H1 (cell line): ENCODE measurements at regions not wholly inside any gene's neighbourhood (a gene's known extent, or its start where the extent isn't known, plus 50 kb on each side); places are given as distances from the start of the nearest gene placed in this dataset.
A peak's percentile ranks its signal among the peaks of the same experiment; 100 is the strongest.

Experiments used
- CTCF ChIA-PET: fragments of 300-600 bp; sonication (Branson Sonifier 250); formaldehyde crosslinking; loops from one replicate; lab custom pipeline; 2021; ENCODE audit not compliant: partially characterized antibody; lab: Charles Lee
- POLR2A ChIA-PET: fragments of 300-600 bp; sonication (Branson Sonifier 250); formaldehyde crosslinking; loops from one replicate; lab custom pipeline; 2021; ENCODE audit warnings: inconsistent platforms; ENCODE audit not compliant: partially characterized antibody; lab: Charles Lee
- DNase-seq, 2 experiments: peaks; one replicate each; pipeline versions ENCODE4 v3.0.0 to v3.0.0-alpha.2; 2010 to 2022; ENCODE audit warnings: low spot score in 2 of 2, low read depth in 1 of 2, mixed read lengths in 1 of 2
- FAIRE-seq: peaks from 2 replicates; lab custom pipeline; 2011; peaks lifted over from hg19 to GRCh38; lab: Jason Lieb, UNC
- H2AFZ ChIP-seq: 2 replicates; pipeline ENCODE4 v1.8.1; 2012; ENCODE audit warnings: low read length, inconsistent platforms
- H2AK5ac ChIP-seq: 2 replicates; pipeline ENCODE4 v1.6.1; 2013; ENCODE audit warnings: low read depth, low read length
- H2BK120ac ChIP-seq: replicated peaks from 2 replicates; pipeline ENCODE3; 2013; ENCODE audit warnings: low read depth, low read length, inconsistent platforms
- H2BK12ac ChIP-seq: 2 replicates; pipeline ENCODE4 v1.6.1; 2013; ENCODE audit warnings: low read depth, low read length
- H2BK15ac ChIP-seq: 2 replicates; pipeline ENCODE4 v1.6.1; 2013; ENCODE audit warnings: low read length
- H2BK20ac ChIP-seq: 2 replicates; pipeline ENCODE4 v1.6.1; 2013; ENCODE audit warnings: low read length
- H2BK5ac ChIP-seq: 2 replicates; pipeline ENCODE4 v1.6.1; 2013; ENCODE audit warnings: low read depth, low read length
- H3K14ac ChIP-seq: 2 replicates; pipeline ENCODE4 v1.6.1; 2013; ENCODE audit warnings: inconsistent platforms; ENCODE audit not compliant: insufficient read length
- H3K18ac ChIP-seq: 2 replicates; pipeline ENCODE4 v1.6.1; 2013; ENCODE audit warnings: low read length; ENCODE audit errors: extremely low read depth
- H3K23ac ChIP-seq: 2 replicates; pipeline ENCODE4 v1.6.1; 2013; ENCODE audit warnings: inconsistent platforms; ENCODE audit not compliant: insufficient read length
- H3K23me2 ChIP-seq: 2 replicates; pipeline ENCODE4 v1.6.1; 2013; ENCODE audit warnings: low read depth, low read length
- H3K27ac ChIP-seq: 2 replicates; pipeline ENCODE4 v1.6.1; 2011; ENCODE audit warnings: low read depth, low read length, inconsistent platforms
- H3K27me3 ChIP-seq, 4 experiments: replicated peaks in 1 of 4; 1 replicate in 1 of 4; 2 replicates in 3 of 4; pipeline versions ENCODE4 v1.6.1 to v1.8.1; 2011 to 2013; ENCODE audit warnings: low read length in 3 of 4, mild to moderate bottlenecking in 3 of 4, inconsistent platforms in 2 of 4, mixed read lengths in 2 of 4, moderate library complexity in 1 of 4; ENCODE audit not compliant: control insufficient read depth in 3 of 4, insufficient read depth in 3 of 4; ENCODE audit errors: extremely low read depth in 1 of 4
- H3K36me3 ChIP-seq, 4 experiments: 2 replicates each; pipeline versions ENCODE4 v1.6.1 to v1.8.1; 2011 to 2013; ENCODE audit warnings: mild to moderate bottlenecking in 4 of 4, low read length in 3 of 4, moderate library complexity in 2 of 4, control low read depth in 1 of 4, inconsistent platforms in 1 of 4; ENCODE audit not compliant: insufficient read depth in 4 of 4, control insufficient read depth in 2 of 4
- H3K4ac ChIP-seq: replicated peaks from 2 replicates; pipeline ENCODE3; 2013; ENCODE audit warnings: low read length, low read depth, mixed read lengths, inconsistent platforms; ENCODE audit not compliant: insufficient read length
- H3K4me1 ChIP-seq, 4 experiments: replicated peaks in 1 of 4; 1 replicate in 1 of 4; 2 replicates in 3 of 4; pipeline versions ENCODE4 v1.6.1 to v1.8.1; 2011 to 2013; ENCODE audit warnings: low read length in 3 of 4, inconsistent platforms in 2 of 4, mixed read lengths in 1 of 4; ENCODE audit not compliant: insufficient read depth in 4 of 4, control insufficient read depth in 3 of 4
- H3K4me2 ChIP-seq, 2 experiments: 2 replicates each; pipeline versions ENCODE4 v1.6.1 to v1.8.1; 2011 to 2013; ENCODE audit warnings: low read depth in 2 of 2, low read length in 2 of 2, control low read depth in 1 of 2, inconsistent platforms in 1 of 2, mild to moderate bottlenecking in 1 of 2; ENCODE audit not compliant: insufficient read depth in 1 of 2
- H3K4me3 ChIP-seq, 4 experiments: fragments of 200-600, 300-600 bp in 1 of 4; sonication (generic), shearing (Covaris generic), sonication (Bioruptor Twin) in 1 of 4; 2 replicates each; pipeline versions ENCODE4 v1.5.1 to v1.8.1; 2011 to 2016; ENCODE audit warnings: low read length in 4 of 4, low read depth in 3 of 4, control low read depth in 2 of 4, inconsistent platforms in 2 of 4, mild to moderate bottlenecking in 2 of 4, mixed read lengths in 1 of 4, moderate library complexity in 1 of 4; ENCODE audit not compliant: insufficient read depth in 2 of 4; ENCODE audit errors: extremely low read depth in 1 of 4
- H3K56ac ChIP-seq: replicated peaks from 2 replicates; pipeline ENCODE3; 2013; ENCODE audit warnings: low read depth, mild to moderate bottlenecking, mixed read lengths, low read length, inconsistent platforms; ENCODE audit not compliant: insufficient read length
- H3K79me1 ChIP-seq: 2 replicates; pipeline ENCODE4 v1.6.1; 2013; ENCODE audit warnings: low read depth, low read length, control low read depth
- H3K79me2 ChIP-seq, 2 experiments: 2 replicates each; pipeline versions ENCODE4 v1.6.1 to v1.8.1; 2012 to 2013; ENCODE audit warnings: low read length in 2 of 2, mild to moderate bottlenecking in 2 of 2, inconsistent platforms in 1 of 2; ENCODE audit not compliant: insufficient read depth in 2 of 2, control insufficient read depth in 1 of 2
- H3K9ac ChIP-seq, 4 experiments: replicated peaks in 1 of 4; 1 replicate in 1 of 4; 2 replicates in 3 of 4; pipeline versions ENCODE4 v1.6.1 to v1.8.1; 2011 to 2013; ENCODE audit warnings: low read depth in 3 of 4, low read length in 3 of 4, control low read depth in 2 of 4, mild to moderate bottlenecking in 2 of 4, moderate library complexity in 2 of 4, inconsistent platforms in 1 of 4; ENCODE audit errors: extremely low read depth in 1 of 4
- H3K9me3 ChIP-seq, 2 experiments: 2 replicates each; pipeline versions ENCODE4 v1.6.1 to v1.8.1; 2012 to 2013; ENCODE audit warnings: mild to moderate bottlenecking in 2 of 2, moderate library complexity in 2 of 2, control low read depth in 1 of 2, inconsistent platforms in 1 of 2, low read depth in 1 of 2, low read length in 1 of 2, mixed read lengths in 1 of 2; ENCODE audit not compliant: insufficient read depth in 2 of 2
- H4K20me1 ChIP-seq, 2 experiments: replicated peaks in 1 of 2; 2 replicates each; pipeline versions ENCODE3 to v1.8.1; 2011 to 2013; ENCODE audit warnings: inconsistent platforms in 2 of 2, low read length in 2 of 2, mild to moderate bottlenecking in 1 of 2; ENCODE audit not compliant: insufficient read depth in 2 of 2, control insufficient read depth in 1 of 2
- H4K5ac ChIP-seq: 2 replicates; pipeline ENCODE4 v1.6.1; 2013; ENCODE audit warnings: low read length, low read depth, mixed read lengths, inconsistent platforms; ENCODE audit not compliant: insufficient read length
- H4K8ac ChIP-seq: 2 replicates; pipeline ENCODE4 v1.8.0; 2013; ENCODE audit warnings: mild to moderate bottlenecking, moderate library complexity, low read length, inconsistent platforms; ENCODE audit not compliant: insufficient read depth; ENCODE audit errors: extremely low read depth
- H4K91ac ChIP-seq: replicated peaks from 2 replicates; pipeline ENCODE3; 2013; ENCODE audit warnings: low read length, mixed read lengths, inconsistent platforms; ENCODE audit not compliant: insufficient read length
- ASH2L ChIP-seq: fragments of 200-600, 300-600 bp; sonication (generic); IDR thresholded peaks from one replicate; pipeline ENCODE4 v1.7.1; 2017; ENCODE audit warnings: low read length
- ATF3 ChIP-seq: IDR thresholded peaks from 2 replicates; pipeline ENCODE4 v1.6.1; 2011; ENCODE audit warnings: low read depth, mild to moderate bottlenecking, low read length; ENCODE audit not compliant: insufficient read depth
- CHD1 ChIP-seq: IDR thresholded peaks from 2 replicates; pipeline ENCODE4 v1.6.1; 2012; ENCODE audit warnings: low read depth, low read length, improper control_type of control experiment
- CTBP2 ChIP-seq: IDR thresholded peaks from 2 replicates; pipeline ENCODE4 v1.7.0; 2011; ENCODE audit warnings: borderline replicate concordance, mild to moderate bottlenecking, moderate library complexity, mixed read lengths, low read length; ENCODE audit not compliant: insufficient read depth, insufficient read length
- GTF2F1 ChIP-seq: IDR thresholded peaks from 2 replicates; pipeline ENCODE4 v1.6.1; 2012; ENCODE audit warnings: low read depth, low read length, improper control_type of control experiment, borderline replicate concordance
- NANOG ChIP-seq: IDR thresholded peaks from 2 replicates; pipeline ENCODE4 v1.6.1; 2011; ENCODE audit warnings: low read length, low read depth, mild to moderate bottlenecking, inconsistent platforms; ENCODE audit not compliant: insufficient read depth, poor library complexity, severe bottlenecking
- NRF1 ChIP-seq: IDR thresholded peaks from 2 replicates; pipeline ENCODE4 v1.6.1; 2011; ENCODE audit warnings: mild to moderate bottlenecking, low read depth, low read length, improper control_type of control experiment
- POLR2AphosphoS5 ChIP-seq: IDR thresholded peaks from 2 replicates; pipeline ENCODE4 v1.6.1; 2011; ENCODE audit warnings: low read depth, low read length
- RAD21 ChIP-seq, 2 experiments: IDR thresholded peaks in 1 of 2; conservative IDR thresholded peaks in 1 of 2; 2 replicates each; pipeline ENCODE4 v1.6.1; 2011; ENCODE audit warnings: low read depth in 2 of 2, low read length in 2 of 2, improper control_type of control experiment in 1 of 2, inconsistent platforms in 1 of 2, mild to moderate bottlenecking in 1 of 2, moderate library complexity in 1 of 2
- SIRT6 ChIP-seq: IDR thresholded peaks from one replicate; pipeline ENCODE4 v1.7.1; 2012; ENCODE audit warnings: low read length, inconsistent platforms
- SP2 ChIP-seq: IDR thresholded peaks from 2 replicates; pipeline ENCODE4 v1.6.1; 2012; ENCODE audit warnings: mild to moderate bottlenecking, low read length, inconsistent platforms
- SUZ12 ChIP-seq: fragments of 200-600 bp; sonication (generic); IDR thresholded peaks from 2 replicates; pipeline ENCODE4 v1.6.1; 2012; ENCODE audit warnings: mild to moderate bottlenecking, inconsistent platforms, low read length, moderate library complexity, mixed read lengths
- WGBS, 2 experiments: shearing (Covaris generic) in 1 of 2; methylation state at CpG; one replicate each; pipeline versions ENCODE4 v1.1.6 to v1.1.7; 2013 to 2015; ENCODE audit warnings: low lambda C conversion rate in 2 of 2, mixed read lengths in 2 of 2, inconsistent platforms in 1 of 2, low coverage in 1 of 2, missing lambda C conversion rate in 1 of 2; ENCODE audit not compliant: insufficient replicate concordance in 2 of 2, insufficient coverage in 1 of 2, insufficient read length in 1 of 2; ENCODE audit errors: extremely low coverage in 1 of 2, missing lambda C conversion rate in 1 of 2; 5-methylcytosine and 5-hydroxymethylcytosine counted together
- TF ChIP-seq, protein P1 (sequence below): IDR thresholded peaks from 2 replicates; pipeline ENCODE4 v1.6.1; 2012; ENCODE audit warnings: inconsistent platforms

DNA sequence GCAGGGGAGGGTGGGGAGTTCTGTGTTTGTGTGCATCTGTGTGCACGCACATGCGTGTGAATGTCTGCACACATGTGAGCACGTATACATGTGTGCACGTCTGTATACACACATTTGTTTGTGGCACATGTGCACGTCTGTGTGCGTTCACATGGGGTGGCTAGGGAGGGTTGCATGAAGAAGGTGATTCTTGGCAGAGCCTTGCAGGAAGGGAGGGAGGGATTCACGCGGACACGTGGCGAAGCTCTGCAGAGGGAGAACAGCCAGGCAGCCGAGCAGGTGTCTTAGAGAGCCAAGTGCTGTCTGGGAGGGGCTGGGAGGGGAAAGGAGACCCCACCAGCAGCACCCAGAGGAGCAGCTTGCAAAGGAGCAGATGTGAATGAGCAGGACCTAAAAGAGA is 372.1 kb downstream of the BRD1 start:
- TF ChIP-seq ASH2L, result no peak
- TF ChIP-seq RAD21 (IDR thresholded peaks at IDR 0.05 in 1 of 2, conservative IDR thresholded peaks at IDR 0.05 in 1 of 2; ENCODE audit: low read depth in 2 of 2, low read length in 2 of 2), result no peak
- TF ChIP-seq SUZ12, result no peak
- no peak for TF ChIP-seq SP2
- TF ChIP-seq SIRT6, result no peak
- no peak for TF ChIP-seq CTBP2
- TF ChIP-seq GTF2F1, result no peak
- TF ChIP-seq ATF3, result no peak
- no peak for TF ChIP-seq NANOG
- TF ChIP-seq NRF1, result no peak
- TF ChIP-seq, protein P1, sequence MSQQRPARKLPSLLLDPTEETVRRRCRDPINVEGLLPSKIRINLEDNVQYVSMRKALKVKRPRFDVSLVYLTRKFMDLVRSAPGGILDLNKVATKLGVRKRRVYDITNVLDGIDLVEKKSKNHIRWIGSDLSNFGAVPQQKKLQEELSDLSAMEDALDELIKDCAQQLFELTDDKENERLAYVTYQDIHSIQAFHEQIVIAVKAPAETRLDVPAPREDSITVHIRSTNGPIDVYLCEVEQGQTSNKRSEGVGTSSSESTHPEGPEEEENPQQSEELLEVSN, result no peak
- TF ChIP-seq POLR2AphosphoS5, result no peak
- no peak for TF ChIP-seq CHD1
- Histone ChIP-seq H3K36me3 (no peaks in the 10 kb centered on the region; a peak in 1 of 8 replicates), H2BK15ac (peak overlapping the region; percentile 61; the same call in 1 of the 2 replicates), H3K4me2 (no peak overlapping the region), H3K79me2 (no peaks in the 10 kb centered on the region), H4K91ac (no peak overlapping the region), H4K8ac (no peak overlapping the region), H3K27ac (no peak overlapping the region), H2BK20ac (no peak overlapping the region), H3K14ac (no peak overlapping the region), H3K4me1 (peaks cover 0 to 10% (median 5%) of the 10 kb centered on the region in 4 experiments; a peak in 6 of 7 replicates), H3K79me1 (no peaks in the 10 kb centered on the region; the same call in 1 of the 2 replicates), H2BK120ac (no peak overlapping the region), H3K4ac (no peak overlapping the region), H3K9me3 (no peaks in the 10 kb centered on the region; a peak in 1 of 4 replicates), H2BK5ac (no peak overlapping the region), H2AK5ac (no peak overlapping the region), H4K20me1 (peaks cover 0 to 8% of the 10 kb centered on the region in 2 experiments), H2AFZ (no peak overlapping the region), H4K5ac (no peak overlapping the region), H3K9ac (no peak overlapping the region; a peak in 1 of 7 replicates), H3K23me2 (peaks cover 15% of the 10 kb centered on the region), H3K4me3 (no peak overlapping the region), H3K18ac (no peak overlapping the region), H3K23ac (no peak overlapping the region), H3K27me3 (peaks cover 2 to 17% (median 12%) of the 10 kb centered on the region in 4 experiments; a peak in 6 of 7 replicates), H3K56ac (no peak overlapping the region), H2BK12ac (no peak overlapping the region)
- WGBS, 2 experiments, result 84% methylated on average over 6 of the region's 11 CpGs; no CpG with 5 or more reads in 1 of the 2 experiments
- ChIA-PET POLR2A (no interaction called here), CTCF (no interaction called here)
- FAIRE-seq (no peak), DNase-seq (no peak)
